GM10847 (cell line): ENCODE measurements at regions not wholly inside any gene's neighbourhood (a gene's known extent, or its start where the extent isn't known, plus 50 kb on each side); places are given as distances from the start of the nearest gene placed in this dataset.

Experiments
- POLR2A ChIP-seq: IDR thresholded peaks from 2 replicates; pipeline ENCODE4 v1.6.1; 2011; ENCODE audit not compliant: insufficient read length; ENCODE audit errors: extremely low read depth

- no peak for TF ChIP-seq POLR2A
Observed at GRCh38 chr1:38297246-38297645, 250.7 kb upstream of the POU3F1 start.

- TF ChIP-seq POLR2A: no peak
Observed at GRCh38 chr1:38296047-38296446, 249.5 kb upstream of the POU3F1 start.

- no peak for TF ChIP-seq POLR2A
Observed at GRCh38 chr1:38293567-38293966, 247.0 kb upstream of the POU3F1 start.

- no peak for TF ChIP-seq POLR2A
Observed at GRCh38 chr1:38292969-38293368, 246.4 kb upstream of the POU3F1 start.

DNA sequence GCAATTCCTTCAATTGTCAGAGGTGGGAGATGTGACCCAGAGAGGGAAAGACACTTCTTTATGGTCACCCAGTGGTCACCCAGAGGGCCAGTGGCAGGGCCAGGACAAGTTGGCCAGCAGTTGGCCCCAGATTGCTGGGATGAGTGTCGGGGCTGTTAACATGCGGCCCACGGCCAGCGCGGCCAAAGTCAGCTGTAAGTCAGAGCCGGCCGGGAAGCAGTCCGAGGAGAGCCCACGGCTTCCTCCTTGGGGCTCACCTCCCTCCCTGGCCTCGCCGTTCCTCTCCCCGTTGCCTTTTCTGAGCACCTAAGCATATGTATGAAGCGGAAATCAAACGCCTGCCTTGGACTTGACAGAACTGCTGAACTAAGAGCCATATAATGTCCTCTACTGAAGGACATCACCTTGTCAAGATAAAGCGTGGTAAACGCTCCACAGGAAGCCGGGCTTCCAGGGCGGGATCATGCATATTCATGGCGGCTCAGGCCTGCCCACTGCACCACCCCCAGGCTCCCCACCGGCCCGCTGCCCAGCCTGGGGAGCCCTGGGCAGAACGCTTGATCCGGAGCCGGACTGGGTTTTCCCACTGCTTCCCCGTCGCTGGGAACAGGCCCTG is 245.4 kb upstream of the POU3F1 start:
- no peak for TF ChIP-seq POLR2A

- no peak for TF ChIP-seq POLR2A
Observed at GRCh38 chr1:38291336-38291735, 244.7 kb upstream of the POU3F1 start.

DNA sequence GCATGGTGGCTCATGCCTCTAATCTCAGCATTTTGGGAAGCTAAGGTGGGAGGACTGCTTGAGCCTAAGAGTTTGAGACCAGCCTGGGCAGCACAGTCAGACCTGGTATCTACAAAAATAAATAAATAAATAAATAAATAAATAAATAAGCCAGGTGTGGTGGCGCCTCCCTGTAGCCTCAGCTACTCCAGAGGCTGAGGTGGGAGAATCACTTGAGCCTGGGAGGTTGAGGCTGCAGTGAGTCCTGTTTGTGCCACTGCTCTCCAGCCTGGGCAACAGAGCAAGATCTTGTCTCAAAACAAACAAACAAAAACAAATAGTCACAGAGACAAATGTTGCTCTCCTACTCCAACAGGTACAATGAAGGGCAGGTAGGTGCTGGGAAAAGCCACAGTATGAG is 242.4 kb upstream of the POU3F1 start:
- TF ChIP-seq POLR2A: no peak

DNA sequence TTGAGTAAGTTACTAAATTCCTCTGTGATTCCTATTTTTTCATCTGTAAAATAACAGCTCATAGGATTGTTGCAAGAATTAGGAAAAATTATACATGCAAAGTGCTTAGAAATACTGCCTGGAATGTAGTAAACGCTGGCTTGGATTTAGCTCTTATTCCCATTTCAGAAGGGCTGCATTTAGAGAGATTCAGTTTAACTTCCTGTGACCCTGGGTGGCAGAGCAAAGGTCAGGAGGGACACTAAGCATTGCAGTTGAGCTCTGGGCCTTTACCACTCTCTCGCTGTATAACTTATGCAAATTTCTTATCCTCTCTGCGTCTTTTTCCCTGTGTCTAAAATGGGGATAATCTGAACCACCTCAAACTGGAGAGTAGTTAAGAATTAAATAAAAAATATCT is 241.0 kb upstream of the POU3F1 start:
- TF ChIP-seq POLR2A: no peak

GRCh38 chr1:38287036-38287435 is 240.4 kb upstream of the POU3F1 start:
- no peak for TF ChIP-seq POLR2A

DNA sequence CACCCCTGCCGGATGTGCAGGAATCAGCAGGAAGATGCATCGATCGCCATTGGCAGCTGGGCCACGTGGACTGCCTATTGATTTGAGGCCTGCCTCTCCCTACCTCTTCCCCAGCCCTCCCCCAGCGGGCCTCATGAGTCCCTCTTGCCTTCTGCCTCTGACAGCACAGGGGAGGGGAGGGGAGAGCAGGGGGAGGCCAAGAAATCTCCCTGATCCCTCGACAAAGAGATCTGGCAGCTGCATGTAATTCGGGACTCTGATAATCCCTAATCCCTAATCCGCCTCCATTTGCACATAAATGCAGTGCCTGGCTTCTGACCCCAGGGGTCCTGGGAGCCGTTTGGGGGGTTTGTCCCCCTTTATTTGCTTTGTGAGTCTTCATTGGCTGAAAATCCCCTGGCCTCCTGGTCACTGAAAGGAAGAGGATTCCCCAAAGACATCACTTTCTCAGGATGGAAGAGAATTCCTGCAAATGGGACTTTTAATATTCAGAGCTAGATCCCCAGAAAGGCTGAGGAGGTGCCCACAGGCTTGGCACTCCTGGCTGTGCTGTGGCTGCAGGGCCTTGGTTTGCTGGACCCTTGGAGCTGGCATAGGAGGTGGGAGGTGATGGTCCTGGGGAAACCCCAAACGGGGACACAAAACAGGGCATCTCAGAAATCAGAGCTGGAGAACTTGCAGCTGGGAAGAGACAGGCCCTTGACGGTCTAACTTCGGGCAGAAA is 239.4 kb upstream of the POU3F1 start:
- TF ChIP-seq POLR2A: no peak

DNA sequence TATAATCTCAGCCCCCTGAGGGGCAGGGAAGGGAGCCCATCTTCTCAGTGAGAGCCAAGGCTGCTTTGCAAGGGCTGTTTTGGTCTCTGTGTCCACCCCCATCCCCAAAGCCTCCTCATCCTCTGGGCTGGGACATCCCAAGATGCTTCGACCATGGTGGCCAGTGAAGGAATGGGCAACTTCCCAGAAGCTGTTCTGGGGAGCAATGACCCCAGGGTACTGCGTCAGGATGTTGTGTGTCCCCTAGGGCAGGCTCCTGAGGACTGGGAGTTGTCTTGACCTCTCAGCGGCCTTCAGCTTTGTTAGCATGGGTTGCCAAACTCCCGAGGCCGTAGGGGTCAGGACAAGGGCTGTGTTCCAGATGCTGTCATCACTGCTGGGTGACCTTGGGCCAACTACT is 238.4 kb upstream of the POU3F1 start:
- no peak for TF ChIP-seq POLR2A

DNA sequence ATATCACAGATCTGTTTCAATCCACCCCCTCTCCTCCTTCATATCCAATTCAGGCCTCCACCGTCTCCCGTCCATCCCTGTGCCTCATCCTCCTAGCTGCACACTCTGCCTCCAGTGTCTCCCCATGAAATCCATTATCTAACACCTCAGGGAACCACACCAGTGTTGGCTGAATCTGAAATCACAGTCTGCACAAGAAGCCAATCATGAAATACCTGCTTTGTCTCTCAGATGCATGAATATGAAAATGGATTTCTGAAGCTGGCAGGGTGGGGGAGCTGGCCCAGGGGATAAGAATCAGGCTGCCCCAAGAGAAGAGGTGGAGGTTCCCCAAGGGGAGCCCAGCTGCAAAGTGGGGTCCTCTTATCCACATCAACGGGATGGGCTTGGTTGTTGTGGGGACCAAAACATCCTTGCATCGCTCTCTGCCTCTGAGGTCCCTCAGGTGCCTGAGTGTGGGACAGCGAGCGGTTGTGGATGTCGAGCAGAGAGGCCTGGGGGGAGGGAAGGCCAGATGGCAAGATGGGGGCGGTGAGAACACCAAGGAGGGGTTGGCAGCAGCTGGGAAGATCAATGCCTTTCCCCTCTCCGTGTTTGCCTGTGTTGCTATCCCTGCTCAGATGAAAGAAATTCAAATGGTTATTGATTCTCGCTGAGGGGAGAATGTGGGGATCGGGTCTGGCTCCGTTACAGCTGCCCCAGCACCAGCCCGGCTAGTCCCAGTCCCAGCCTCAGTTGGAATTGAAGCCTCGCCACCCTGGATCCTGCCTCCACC is 237.3 kb upstream of the POU3F1 start:
- TF ChIP-seq POLR2A: no peak

- TF ChIP-seq POLR2A: no peak
Observed at GRCh38 chr1:38279148-38279547, 232.6 kb upstream of the POU3F1 start.

GRCh38 chr1:38277646-38278045 is 231.1 kb upstream of the POU3F1 start:
- TF ChIP-seq POLR2A: no peak

GRCh38 chr1:38275960-38276359 is 229.4 kb upstream of the POU3F1 start:
- TF ChIP-seq POLR2A: no peak

GRCh38 chr1:38274974-38275373 is 228.4 kb upstream of the POU3F1 start:
- TF ChIP-seq POLR2A: no peak
